Fibroblast of mammary gland (primary cell): ENCODE measurements at regions not wholly inside any gene's neighbourhood (a gene's known extent, or its start where the extent isn't known, plus 50 kb on each side); places are given as distances from the start of the nearest gene placed in this dataset.

Source experiments
- DNase-seq: peaks from one replicate; pipeline ENCODE4 v3.0.0-alpha.2; 2010; ENCODE audit warnings: low read depth
- H3K4me3 ChIP-seq: 2 replicates; pipeline ENCODE4 v1.5.1; 2011; ENCODE audit warnings: low read depth, mild to moderate bottlenecking, low read length, moderate library complexity; ENCODE audit not compliant: control insufficient read depth
- TF ChIP-seq, protein P1 (sequence below): conservative IDR thresholded peaks from 2 replicates; pipeline ENCODE4 v1.5.1; 2011; ENCODE audit warnings: low read depth, low read length, inconsistent platforms; ENCODE audit not compliant: control insufficient read depth, insufficient read depth

DNA sequence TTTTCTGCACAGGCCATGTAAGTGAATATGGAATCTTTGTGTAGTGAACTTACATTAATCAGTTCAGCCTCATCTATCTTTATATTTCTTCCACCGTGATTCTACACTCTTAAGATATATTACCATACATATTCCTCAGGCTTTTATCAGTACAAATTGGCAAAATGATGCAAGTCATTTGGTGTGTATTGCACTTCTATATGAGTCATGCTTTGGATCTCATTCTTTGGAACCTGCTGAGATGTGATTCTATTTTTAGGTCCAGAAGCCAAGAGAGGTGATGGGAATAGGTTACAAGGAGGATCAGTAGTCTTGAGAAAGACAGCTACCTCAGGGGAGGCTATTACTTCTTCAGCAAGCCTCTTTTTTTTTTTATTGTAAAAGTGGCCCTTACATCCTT lies 204.4 kb downstream of the ZNF330 start:
- H3K4me3 ChIP-seq = no peak overlapping the region
- DNase-seq = peak; percentile 71
- TF ChIP-seq, protein P1, sequence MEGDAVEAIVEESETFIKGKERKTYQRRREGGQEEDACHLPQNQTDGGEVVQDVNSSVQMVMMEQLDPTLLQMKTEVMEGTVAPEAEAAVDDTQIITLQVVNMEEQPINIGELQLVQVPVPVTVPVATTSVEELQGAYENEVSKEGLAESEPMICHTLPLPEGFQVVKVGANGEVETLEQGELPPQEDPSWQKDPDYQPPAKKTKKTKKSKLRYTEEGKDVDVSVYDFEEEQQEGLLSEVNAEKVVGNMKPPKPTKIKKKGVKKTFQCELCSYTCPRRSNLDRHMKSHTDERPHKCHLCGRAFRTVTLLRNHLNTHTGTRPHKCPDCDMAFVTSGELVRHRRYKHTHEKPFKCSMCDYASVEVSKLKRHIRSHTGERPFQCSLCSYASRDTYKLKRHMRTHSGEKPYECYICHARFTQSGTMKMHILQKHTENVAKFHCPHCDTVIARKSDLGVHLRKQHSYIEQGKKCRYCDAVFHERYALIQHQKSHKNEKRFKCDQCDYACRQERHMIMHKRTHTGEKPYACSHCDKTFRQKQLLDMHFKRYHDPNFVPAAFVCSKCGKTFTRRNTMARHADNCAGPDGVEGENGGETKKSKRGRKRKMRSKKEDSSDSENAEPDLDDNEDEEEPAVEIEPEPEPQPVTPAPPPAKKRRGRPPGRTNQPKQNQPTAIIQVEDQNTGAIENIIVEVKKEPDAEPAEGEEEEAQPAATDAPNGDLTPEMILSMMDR = no peak

DNA sequence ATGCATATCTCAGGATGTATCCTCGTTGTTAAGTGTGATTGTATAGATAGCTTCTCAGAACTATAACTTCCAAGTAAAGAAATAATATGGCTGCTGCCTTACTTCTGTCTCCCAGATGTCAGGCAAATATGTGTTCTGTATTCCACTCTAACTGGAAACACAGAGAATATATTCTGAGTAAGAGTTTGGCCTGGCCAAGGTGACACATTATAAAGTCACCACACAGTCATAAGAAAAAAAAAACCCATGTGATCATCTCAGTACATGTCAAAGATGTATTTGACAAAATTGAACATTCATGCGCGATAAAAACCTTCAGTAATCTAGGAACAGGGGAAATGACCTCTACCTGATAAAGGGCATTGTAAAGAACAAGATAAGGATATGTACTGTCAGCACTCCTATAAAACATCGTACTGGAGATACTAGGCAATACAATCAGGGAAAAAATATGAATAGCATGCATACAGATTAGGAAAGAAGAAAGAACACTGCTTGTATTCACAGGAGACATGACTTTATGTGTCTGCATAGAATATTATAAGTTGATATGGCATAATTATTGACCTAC lies 207.1 kb downstream of the ZNF330 start:
- TF ChIP-seq, protein P1 = no peak
- DNase-seq = peak; percentile 32
- H3K4me3 ChIP-seq = no peak overlapping the region

- DNase-seq = no peak
- no peak overlapping the region for H3K4me3 ChIP-seq
- TF ChIP-seq, protein P1 = no peak
Observed at GRCh38 chr4:141429933-141430332, 206.4 kb upstream of the IL15 start.

DNA sequence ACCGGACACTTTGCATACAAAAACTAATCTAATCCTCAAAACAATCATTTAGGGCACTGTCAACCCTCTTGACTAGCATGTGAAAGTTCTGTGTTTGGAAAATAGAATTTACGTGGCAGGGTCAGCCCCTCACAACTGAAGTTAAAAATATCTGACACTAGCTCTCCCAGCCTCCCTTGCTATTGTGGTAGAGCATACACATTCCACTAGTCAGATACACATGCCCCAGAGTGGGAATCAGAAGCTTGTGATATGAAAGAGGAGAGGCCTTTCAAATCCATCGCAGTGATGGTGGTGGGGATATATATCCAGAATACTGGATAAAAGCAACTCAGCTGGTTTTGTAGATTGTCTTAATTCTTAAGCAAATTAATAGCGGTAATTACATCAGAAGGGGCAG lies 205.7 kb upstream of the IL15 start:
- H3K4me3 ChIP-seq = no peak overlapping the region
- TF ChIP-seq, protein P1 = no peak
- DNase-seq = no peak

DNA sequence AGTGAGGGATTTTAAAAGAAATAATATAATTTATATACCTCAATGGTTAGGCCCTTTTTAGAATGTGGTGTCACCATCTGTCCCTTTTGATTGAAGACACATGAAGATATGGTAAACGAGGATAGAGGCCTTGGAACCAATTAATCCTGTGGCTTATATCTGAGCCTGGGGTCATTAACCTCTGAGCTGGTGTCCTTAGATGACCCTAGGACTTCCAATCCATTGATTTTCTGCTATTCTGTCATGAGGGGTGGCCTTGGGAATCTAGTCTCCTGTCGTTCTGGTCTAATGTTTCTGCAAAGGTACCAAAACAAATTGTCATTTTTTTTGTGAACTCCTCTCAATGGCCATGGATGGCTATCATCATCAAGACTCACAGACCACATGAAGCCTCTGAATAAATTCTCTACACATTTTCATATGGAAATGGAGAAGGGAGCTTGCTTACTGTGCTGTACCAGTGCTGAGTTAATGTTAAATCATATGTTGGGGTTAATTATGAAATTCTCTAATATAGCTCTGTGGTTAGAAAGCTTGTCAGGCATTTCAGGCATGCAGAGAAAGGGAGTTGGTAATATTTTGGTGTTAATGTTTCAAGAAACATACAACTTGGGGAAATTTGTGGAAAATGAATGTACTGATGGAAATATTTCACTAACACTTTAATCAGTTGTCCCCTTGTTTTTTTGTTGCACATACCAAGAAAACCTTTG lies 204.2 kb upstream of the IL15 start:
- no peak overlapping the region for H3K4me3 ChIP-seq
- TF ChIP-seq, protein P1 = no peak
- DNase-seq = no peak

DNA sequence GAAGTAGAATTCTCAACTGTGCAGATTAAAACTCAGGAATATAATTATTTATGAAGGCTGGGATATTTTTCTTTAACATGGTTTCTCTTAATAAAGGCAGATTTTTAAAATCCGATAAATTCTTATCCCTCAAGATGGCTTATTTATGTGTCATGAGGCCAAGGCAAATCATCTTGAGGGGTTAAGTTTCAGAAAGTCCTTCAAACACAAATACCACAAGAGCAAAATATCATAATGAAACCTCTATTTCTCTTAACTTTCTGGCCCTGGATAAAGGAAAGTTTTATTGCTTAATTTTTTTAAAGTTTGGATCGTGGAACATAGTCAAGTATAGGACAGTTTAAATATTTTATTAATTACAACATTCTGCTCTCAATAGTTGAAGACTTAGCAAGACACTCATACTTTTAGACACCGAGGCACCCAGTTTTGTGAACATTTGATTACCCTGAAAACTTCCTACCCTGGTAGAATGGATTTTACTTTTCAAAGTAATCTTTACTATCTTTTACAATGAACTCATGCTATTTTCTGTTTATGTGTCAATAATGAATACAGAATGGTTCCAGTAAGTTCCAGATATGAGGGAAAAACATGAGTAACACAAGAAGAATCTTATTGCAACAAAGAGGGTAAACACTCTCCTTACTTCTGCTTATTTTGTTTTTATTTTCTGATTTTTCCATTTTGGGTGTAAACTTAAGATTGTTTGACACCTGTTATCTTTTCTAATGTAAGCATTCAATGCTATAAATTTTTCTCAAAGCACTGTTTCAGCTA lies 200.7 kb upstream of the IL15 start:
- DNase-seq = peak; percentile 21
- TF ChIP-seq, protein P1 = no peak
- no peak overlapping the region for H3K4me3 ChIP-seq
